ENCODE measurements at regions not wholly inside any gene's neighbourhood (a gene's known extent, or its start where the extent isn't known, plus 50 kb on each side); places are given as distances from the start of the nearest gene placed in this dataset.

DNA sequence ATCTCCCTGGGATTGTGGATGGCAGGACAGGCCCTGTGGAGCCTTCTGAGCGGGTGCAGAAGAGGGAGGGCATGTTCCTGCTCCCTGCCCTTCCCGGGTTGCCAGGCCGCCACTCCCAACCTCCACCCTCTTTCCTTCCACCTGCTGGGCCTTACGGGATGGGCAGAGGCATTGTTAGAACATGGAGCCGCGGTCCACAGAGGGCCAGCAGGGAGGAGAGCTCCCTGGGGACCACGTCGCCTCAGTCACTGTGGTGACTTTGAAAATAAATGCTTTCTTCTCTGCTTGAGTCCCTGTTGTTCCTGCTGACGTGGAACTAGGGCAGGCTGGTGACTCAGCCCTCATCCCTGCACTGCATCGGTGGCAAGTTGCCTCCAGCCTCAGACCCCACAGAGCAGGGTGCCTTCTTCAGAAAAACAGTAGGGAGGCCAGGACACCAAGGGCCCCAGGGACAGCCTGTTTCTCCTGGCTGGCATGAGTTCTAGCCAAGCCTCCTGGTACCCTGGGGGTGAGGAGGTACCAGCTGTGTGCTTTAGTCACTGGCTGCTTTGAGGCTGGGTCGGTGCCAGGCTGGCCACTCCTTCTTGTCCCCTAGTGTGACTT lies 224.9 kb downstream of the SEC14L1 start:
- TF ChIP-seq, protein P1, sequence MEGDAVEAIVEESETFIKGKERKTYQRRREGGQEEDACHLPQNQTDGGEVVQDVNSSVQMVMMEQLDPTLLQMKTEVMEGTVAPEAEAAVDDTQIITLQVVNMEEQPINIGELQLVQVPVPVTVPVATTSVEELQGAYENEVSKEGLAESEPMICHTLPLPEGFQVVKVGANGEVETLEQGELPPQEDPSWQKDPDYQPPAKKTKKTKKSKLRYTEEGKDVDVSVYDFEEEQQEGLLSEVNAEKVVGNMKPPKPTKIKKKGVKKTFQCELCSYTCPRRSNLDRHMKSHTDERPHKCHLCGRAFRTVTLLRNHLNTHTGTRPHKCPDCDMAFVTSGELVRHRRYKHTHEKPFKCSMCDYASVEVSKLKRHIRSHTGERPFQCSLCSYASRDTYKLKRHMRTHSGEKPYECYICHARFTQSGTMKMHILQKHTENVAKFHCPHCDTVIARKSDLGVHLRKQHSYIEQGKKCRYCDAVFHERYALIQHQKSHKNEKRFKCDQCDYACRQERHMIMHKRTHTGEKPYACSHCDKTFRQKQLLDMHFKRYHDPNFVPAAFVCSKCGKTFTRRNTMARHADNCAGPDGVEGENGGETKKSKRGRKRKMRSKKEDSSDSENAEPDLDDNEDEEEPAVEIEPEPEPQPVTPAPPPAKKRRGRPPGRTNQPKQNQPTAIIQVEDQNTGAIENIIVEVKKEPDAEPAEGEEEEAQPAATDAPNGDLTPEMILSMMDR (IDR thresholded peaks at IDR 0.05; ENCODE audit: borderline replicate concordance): no peak
- Histone ChIP-seq H3K27ac (replicated peaks) (peak overlapping the region; percentile 73), H3K27me3 (ENCODE audit: low read depth) (no peaks in the 10 kb centered on the region), H3K4me3 (no peak overlapping the region), H3K36me3 (no peaks in the 10 kb centered on the region), H3K9me3 (replicated peaks) (no peaks in the 10 kb centered on the region), H3K4me1 (peaks cover 71% of the 10 kb centered on the region)
- DNase-seq: peak; percentile 64
- intact Hi-C loops (cut with micrococcal nuclease): no loop called here

DNA sequence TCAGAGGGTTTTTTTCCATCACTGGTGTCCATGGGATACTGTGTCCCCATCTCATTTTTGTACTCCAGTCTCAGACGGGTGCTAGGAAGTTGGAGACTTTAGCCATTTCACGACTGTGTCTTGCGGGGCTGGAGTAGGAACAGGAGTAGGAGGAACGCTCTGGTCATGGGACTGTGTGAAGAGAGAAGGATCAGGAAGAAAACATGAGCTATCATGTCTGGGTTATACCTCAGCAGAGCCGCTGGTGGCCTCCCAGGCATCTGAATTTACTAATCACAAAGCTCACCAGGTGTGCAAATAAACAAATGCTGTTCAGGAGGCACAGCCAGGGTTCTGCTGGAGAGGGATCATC lies 225.4 kb downstream of the SEC14L1 start:
- no peaks in the 10 kb centered on the region for H3K9me3 ChIP-seq (replicated peaks)
- TF ChIP-seq, protein P1 (IDR thresholded peaks at IDR 0.05; ENCODE audit: borderline replicate concordance): no peak
- no peaks in the 10 kb centered on the region for H3K27me3 ChIP-seq (ENCODE audit: low read depth)
- no peak for DNase-seq
- intact Hi-C loops (cut with micrococcal nuclease): no loop called here
- no peak overlapping the region for H3K4me3 ChIP-seq
- H3K27ac ChIP-seq (replicated peaks): peak overlapping the region; percentile 73
- peaks cover 76% of the 10 kb centered on the region for H3K4me1 ChIP-seq
- no peaks in the 10 kb centered on the region for H3K36me3 ChIP-seq

DNA sequence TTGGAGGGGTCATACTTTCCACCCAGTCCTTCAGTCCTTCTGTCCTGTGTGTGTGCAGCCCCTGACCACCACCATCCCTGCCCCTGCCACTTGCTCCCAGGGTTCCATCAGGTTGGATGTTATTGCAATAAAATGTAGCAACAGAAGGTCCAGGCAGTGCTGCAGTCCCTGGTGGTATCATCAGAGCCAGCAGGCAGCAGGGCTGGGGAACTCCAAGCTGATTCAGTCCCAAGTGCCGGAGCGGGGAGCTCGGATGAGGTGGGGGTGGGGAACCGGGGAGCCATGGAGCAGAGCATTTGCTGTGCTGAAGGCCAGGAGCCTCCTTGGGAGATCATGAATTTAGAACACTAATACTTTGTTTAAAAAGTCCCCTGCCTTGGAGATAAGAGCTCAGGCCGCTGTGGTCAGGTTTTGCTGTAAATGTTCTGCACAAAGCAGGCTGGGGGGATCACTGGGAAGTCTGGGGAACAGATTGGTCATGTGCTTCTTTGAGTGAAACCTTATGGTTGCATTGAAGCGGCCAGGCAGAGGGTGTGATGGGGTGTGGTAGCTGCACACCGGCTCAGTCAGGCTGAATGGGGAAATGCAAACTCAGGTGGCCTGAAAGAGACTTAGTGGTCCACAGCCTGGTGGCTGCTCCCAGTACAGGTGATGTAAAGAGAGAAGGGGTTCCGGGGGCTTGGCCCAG lies 225.9 kb downstream of the SEC14L1 start:
- Histone ChIP-seq H3K9me3 (replicated peaks) (no peaks in the 10 kb centered on the region), H3K27me3 (ENCODE audit: low read depth) (no peaks in the 10 kb centered on the region), H3K4me3 (no peak overlapping the region), H3K27ac (replicated peaks) (peak overlapping the region; percentile 73), H3K4me1 (peaks cover 81% of the 10 kb centered on the region), H3K36me3 (no peaks in the 10 kb centered on the region)
- TF ChIP-seq, protein P1 (IDR thresholded peaks at IDR 0.05; ENCODE audit: borderline replicate concordance): no peak
- DNase-seq: no peak
- intact Hi-C loops (cut with micrococcal nuclease): no loop called here

DNA sequence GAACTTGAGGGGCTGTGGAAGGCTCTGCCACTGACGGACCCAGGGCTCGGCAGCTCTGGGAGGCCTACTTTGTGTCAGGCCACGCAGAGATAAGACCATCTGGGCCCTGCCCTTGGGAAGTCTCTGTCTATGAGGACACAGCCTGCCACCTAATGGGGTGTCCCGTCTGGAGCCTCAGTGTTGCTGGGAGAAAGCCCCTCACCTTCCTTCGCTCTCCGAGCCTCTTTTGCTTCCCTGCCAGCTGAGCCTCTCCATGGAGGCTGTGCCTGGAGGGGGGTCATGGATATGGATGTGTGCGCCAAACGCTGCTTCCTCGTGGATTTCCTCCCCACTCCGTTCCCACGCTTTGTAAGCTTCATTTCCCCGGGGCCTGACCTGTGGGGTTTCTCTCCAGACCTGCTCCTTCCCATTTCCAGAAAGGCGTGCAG lies 228.8 kb downstream of the SEC14L1 start:
- DNase-seq: no peak
- Histone ChIP-seq H3K9me3 (replicated peaks) (no peaks in the 10 kb centered on the region), H3K27me3 (ENCODE audit: low read depth) (no peaks in the 10 kb centered on the region), H3K27ac (replicated peaks) (peak overlapping the region; percentile 98), H3K4me3 (no peak overlapping the region), H3K36me3 (no peaks in the 10 kb centered on the region), H3K4me1 (peaks cover 81% of the 10 kb centered on the region)
- TF ChIP-seq, protein P1 (IDR thresholded peaks at IDR 0.05; ENCODE audit: borderline replicate concordance): no peak
- intact Hi-C loops (cut with micrococcal nuclease): no loop called here

DNA sequence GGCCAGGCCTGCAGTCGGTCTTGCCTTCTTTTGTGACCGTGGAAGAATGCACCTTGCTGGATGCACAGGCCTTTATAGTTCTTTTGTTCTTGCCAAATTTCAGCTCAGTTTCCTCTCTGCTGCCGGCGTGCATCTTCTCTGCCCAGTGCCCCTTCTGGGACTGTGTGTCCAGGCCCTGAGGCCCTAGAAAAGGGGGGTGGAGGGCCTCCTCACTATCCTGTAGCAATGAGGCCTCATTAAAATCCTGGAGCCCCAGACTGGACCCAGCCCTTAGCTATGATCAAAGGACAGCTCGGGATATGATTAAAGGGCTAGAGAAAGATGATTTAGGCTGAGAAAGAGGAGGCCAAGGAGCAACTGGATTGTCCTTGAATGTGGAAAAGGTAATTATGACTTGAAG lies 229.8 kb downstream of the SEC14L1 start:
- peak overlapping the region; percentile 98 for H3K27ac ChIP-seq (replicated peaks)
- peaks cover 81% of the 10 kb centered on the region for H3K4me1 ChIP-seq
- H3K36me3 ChIP-seq: no peaks in the 10 kb centered on the region
- no peaks in the 10 kb centered on the region for H3K9me3 ChIP-seq (replicated peaks)
- no peaks in the 10 kb centered on the region for H3K27me3 ChIP-seq (ENCODE audit: low read depth)
- no peak for DNase-seq
- TF ChIP-seq, protein P1 (IDR thresholded peaks at IDR 0.05; ENCODE audit: borderline replicate concordance): no peak
- intact Hi-C loops (cut with micrococcal nuclease): no loop called here
- no peak overlapping the region for H3K4me3 ChIP-seq

All from left ventricle myocardium inferior (tissue), 1 donor.